ENCODE measurements at regions not wholly inside any gene's neighbourhood (a gene's known extent, or its start where the extent isn't known, plus 50 kb on each side); places are given as distances from the start of the nearest gene placed in this dataset.
"Not testable (repeated sequence)": the region's sequence is repeated elsewhere in the genome, so short reads cannot be mapped to it uniquely, and the experiment has no call there.

DNA sequence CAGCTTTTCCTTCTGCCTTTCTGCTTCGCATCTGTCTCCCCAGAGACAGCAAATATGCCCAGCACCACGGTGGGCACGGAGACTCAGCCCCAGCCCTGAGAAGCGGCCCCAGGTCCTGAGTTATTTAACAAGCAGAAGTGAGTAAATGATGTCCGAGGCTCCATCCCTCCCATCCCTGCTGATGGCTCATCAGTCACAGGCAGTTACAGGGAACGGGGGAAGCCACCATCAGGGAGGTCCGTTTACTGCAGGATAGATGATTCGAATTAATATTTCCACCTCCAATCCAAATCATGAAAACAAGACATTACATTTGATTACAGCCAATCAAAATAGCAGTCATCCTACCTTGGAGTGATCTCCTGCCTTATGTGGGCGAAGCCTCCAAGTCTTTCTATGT, 358.7 kb downstream of the ADGRD1 start:
- not testable (repeated sequence) for H3K9ac ChIP-seq (ENCODE audit: low read depth, low read length); H3K27me3 ChIP-seq (ENCODE audit: control insufficient read depth, insufficient read depth, low read length); H3K27ac ChIP-seq (ENCODE audit: low read depth, low read length); H3K9me3 ChIP-seq (ENCODE audit: control insufficient read depth, insufficient read depth, low read length); H3K36me3 ChIP-seq (ENCODE audit: control insufficient read depth, insufficient read depth, low read length); H3K4me3 ChIP-seq (ENCODE audit: low read depth, low read length)
- H3K4me1 ChIP-seq (ENCODE audit: control insufficient read depth, insufficient read depth, low read length), result peaks cover 16% of the 10 kb centered on the region

DNA sequence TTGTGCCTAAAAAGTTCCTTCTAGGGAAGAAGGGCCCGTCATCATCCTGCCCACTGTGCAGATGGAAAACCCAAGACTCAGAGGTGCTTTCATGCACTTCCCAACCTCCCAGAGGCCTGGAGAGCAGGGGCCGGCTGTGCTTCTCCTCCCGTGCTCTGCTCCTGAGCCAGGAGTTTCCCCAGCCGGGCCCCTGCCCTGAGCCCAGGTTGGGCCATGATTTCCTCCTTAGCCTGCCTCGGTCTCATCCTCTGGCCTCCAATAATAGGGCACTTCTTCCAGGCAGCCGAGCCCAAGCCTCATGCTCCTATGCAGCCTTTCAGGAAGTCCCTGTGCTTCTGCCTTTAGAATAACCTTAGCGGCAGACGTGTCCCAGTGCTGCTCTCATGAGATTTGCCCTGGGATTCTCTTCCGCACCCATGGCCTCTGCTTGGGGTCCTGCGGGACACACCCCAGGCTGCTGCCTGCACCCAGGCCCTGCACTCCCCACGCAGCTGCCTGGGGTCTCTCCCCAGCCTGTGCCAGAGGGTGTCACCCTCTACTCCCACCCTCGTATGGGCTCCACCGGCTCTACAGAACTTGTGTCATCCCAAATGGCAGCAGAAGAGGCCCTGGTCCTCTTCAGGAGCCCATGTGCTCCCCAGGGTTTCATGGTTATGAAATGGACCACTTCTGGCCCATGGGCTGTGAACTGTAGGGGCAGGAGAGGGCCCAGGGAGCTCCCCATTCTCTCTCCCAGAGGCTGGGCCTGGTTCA, 359.3 kb downstream of the ADGRD1 start:
- Histone ChIP-seq H3K4me1 (ENCODE audit: control insufficient read depth, insufficient read depth, low read length) (peaks cover 16% of the 10 kb centered on the region), H3K36me3 (ENCODE audit: control insufficient read depth, insufficient read depth, low read length) (no peaks in the 10 kb centered on the region), H3K4me3 (ENCODE audit: low read depth, low read length) (no peak overlapping the region), H3K27ac (ENCODE audit: low read depth, low read length) (no peak overlapping the region), H3K9me3 (ENCODE audit: control insufficient read depth, insufficient read depth, low read length) (peaks cover 3% of the 10 kb centered on the region), H3K9ac (ENCODE audit: low read depth, low read length) (no peak overlapping the region), H3K27me3 (ENCODE audit: control insufficient read depth, insufficient read depth, low read length) (no peaks in the 10 kb centered on the region)

DNA sequence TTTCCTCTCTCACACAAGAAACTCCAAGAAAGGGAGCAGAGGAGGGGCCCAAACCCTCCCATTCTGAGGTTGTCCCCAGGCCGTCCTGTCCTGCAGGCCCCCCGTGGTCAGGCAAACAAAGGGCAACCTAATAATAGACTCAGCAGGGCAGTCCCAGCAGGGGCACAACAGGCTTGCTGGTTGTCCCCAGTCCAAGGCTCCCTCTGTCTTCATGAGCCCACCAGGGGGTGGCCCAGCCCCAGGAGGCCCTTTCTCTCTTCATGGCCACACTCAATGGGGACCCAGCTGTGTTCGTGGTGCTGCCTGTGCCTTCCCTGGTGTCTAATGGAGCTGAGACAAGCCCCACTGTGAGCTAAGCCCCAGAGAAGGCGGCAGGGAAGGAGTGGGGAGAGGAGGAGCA, 359.9 kb downstream of the ADGRD1 start:
- Histone ChIP-seq H3K4me3 (ENCODE audit: low read depth, low read length) (no peak overlapping the region), H3K9me3 (ENCODE audit: control insufficient read depth, insufficient read depth, low read length) (peaks cover 7% of the 10 kb centered on the region), H3K27me3 (ENCODE audit: control insufficient read depth, insufficient read depth, low read length) (no peaks in the 10 kb centered on the region), H3K36me3 (ENCODE audit: control insufficient read depth, insufficient read depth, low read length) (no peaks in the 10 kb centered on the region), H3K27ac (ENCODE audit: low read depth, low read length) (no peak overlapping the region), H3K9ac (ENCODE audit: low read depth, low read length) (no peak overlapping the region), H3K4me1 (ENCODE audit: control insufficient read depth, insufficient read depth, low read length) (peaks cover 16% of the 10 kb centered on the region)

DNA sequence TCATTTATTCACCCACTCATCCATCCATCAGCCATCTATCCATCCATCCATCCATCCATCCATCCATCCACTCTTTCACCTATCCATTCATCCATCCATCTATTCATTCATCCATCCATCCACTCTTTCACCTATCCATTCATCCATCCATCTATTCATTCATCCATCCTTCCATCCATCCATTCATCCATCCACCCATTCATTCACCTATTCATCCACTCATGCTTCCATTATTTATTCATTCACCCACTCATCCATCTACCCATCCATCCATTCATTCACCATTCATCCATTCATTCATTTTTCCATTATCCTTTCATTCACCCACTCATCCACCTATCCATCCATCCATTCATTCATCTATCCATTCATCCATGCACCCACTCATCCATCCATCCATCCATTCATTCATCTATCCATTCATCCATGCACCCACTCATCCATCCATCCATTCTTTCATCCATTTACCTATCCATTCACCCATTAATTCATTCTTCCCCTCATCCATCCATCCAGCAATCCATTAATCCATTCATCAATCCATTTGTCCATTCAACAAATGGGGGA, 360.9 kb downstream of the ADGRD1 start:
- Histone ChIP-seq H3K9ac (ENCODE audit: low read depth, low read length) (no peak overlapping the region), H3K9me3 (ENCODE audit: control insufficient read depth, insufficient read depth, low read length) (peaks cover 12% of the 10 kb centered on the region), H3K27ac (ENCODE audit: low read depth, low read length) (no peak overlapping the region), H3K36me3 (ENCODE audit: control insufficient read depth, insufficient read depth, low read length) (no peaks in the 10 kb centered on the region), H3K27me3 (ENCODE audit: control insufficient read depth, insufficient read depth, low read length) (no peaks in the 10 kb centered on the region), H3K4me1 (ENCODE audit: control insufficient read depth, insufficient read depth, low read length) (peaks cover 16% of the 10 kb centered on the region), H3K4me3 (ENCODE audit: low read depth, low read length) (no peak overlapping the region)

DNA sequence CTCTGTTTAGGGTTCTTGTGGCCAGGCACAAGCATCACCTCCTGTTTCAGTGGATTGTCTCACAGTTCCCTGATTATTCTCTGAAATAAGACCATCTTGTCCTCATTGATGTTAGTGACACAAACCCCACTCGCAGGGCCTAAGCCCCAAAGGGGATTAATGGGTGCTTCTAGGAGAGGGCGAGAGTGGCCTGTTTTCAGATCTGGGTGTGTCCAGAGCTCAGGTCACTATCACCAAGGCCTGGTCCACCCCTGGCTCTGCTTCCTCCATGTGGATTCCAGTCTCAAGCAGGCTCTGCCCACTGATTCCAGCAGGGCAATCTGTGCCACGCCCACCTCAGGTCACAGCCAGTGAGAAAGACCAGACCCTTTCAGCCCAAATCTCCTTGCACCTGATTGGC, 361.9 kb downstream of the ADGRD1 start:
- Histone ChIP-seq H3K27ac (ENCODE audit: low read depth, low read length) (no peak overlapping the region), H3K4me1 (ENCODE audit: control insufficient read depth, insufficient read depth, low read length) (peaks cover 16% of the 10 kb centered on the region), H3K4me3 (ENCODE audit: low read depth, low read length) (no peak overlapping the region), H3K9me3 (ENCODE audit: control insufficient read depth, insufficient read depth, low read length) (peaks cover 21% of the 10 kb centered on the region), H3K36me3 (ENCODE audit: control insufficient read depth, insufficient read depth, low read length) (no peaks in the 10 kb centered on the region), H3K9ac (ENCODE audit: low read depth, low read length) (no peak overlapping the region), H3K27me3 (ENCODE audit: control insufficient read depth, insufficient read depth, low read length) (no peaks in the 10 kb centered on the region)

DNA sequence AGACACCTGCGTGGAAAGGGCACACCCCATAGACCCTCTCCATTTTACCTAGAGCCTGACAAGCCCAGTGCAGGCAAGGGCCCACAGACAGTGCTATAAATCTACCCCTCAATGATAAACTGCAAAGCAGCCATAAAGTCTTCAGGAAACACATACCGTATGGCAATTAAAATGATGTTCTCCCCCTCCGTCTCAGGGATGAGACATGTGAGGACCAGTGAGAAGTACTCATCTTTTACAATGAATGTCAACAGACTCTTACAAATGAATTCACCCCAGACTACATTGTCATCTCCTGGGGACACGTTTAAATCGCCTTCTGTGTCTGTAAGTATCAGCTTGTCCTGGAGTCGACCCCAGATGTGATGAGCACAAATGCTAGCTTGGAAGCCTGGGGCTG, 362.7 kb downstream of the ADGRD1 start:
- Histone ChIP-seq H3K9me3 (ENCODE audit: control insufficient read depth, insufficient read depth, low read length) (peaks cover 29% of the 10 kb centered on the region), H3K4me1 (ENCODE audit: control insufficient read depth, insufficient read depth, low read length) (peaks cover 14% of the 10 kb centered on the region), H3K27me3 (ENCODE audit: control insufficient read depth, insufficient read depth, low read length) (no peaks in the 10 kb centered on the region), H3K36me3 (ENCODE audit: control insufficient read depth, insufficient read depth, low read length) (no peaks in the 10 kb centered on the region), H3K9ac (ENCODE audit: low read depth, low read length) (no peak overlapping the region), H3K4me3 (ENCODE audit: low read depth, low read length) (no peak overlapping the region), H3K27ac (ENCODE audit: low read depth, low read length) (no peak overlapping the region)

DNA sequence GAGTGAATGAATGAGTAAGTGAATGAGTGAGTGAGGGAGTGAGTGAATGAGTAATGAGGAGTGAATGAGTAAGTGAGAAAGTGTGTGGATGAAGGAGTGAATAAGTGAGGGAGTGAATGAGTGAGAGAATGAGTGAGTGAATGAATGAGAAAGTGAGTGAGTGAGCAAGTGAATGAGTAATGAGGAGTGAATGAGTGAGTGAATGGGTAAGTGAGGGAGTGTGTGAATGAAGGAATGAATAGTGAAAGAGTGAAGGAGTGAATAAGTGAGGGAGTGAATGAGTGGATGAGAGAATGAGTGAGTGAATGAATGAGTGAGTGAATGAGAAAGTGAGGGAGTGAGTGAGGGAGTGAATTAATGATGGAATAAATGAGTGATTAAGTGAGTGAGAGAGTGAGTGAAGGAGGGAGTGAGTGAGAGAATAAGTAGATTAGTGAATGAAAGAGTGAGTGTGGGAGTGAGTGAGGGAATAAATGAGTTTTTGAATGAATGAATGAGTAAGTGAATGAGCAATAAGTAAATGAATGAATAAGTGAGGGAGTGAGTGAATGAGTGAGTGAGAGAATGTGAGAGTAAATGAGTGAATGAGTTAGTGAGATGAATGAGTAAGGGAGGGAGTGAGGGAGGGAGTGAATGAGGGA, 364.5 kb downstream of the ADGRD1 start:
- no peaks in the 10 kb centered on the region for H3K36me3 ChIP-seq (ENCODE audit: control insufficient read depth, insufficient read depth, low read length)
- no peak overlapping the region for H3K27ac ChIP-seq (ENCODE audit: low read depth, low read length)
- H3K9me3 ChIP-seq (ENCODE audit: control insufficient read depth, insufficient read depth, low read length), result peaks cover 46% of the 10 kb centered on the region
- peaks cover 7% of the 10 kb centered on the region; the same call in 1 of the 2 replicates for H3K4me1 ChIP-seq (ENCODE audit: control insufficient read depth, insufficient read depth, low read length)
- H3K9ac ChIP-seq (ENCODE audit: low read depth, low read length), result no peak overlapping the region
- H3K4me3 ChIP-seq (ENCODE audit: low read depth, low read length), result no peak overlapping the region
- H3K27me3 ChIP-seq (ENCODE audit: control insufficient read depth, insufficient read depth, low read length), result no peaks in the 10 kb centered on the region

DNA sequence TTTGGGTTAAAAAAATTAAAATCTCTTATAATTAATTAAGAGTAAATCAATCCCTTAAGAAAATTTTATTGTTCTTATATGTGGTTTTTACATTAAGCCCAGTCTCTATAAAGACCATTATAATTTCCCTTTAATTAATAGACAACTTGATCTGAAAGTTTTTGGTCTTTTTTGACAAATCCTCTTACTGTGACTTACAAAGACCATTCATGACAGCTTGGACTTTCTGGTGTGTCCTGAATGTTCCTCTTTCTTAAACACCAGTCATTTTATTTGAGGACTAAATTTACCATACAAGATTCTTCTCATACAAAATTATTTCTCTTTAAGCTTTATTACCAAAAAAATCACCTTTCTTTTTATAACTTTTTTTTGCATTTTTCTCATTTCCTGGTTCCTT, 368.3 kb downstream of the ADGRD1 start:
- no peaks in the 10 kb centered on the region for H3K4me1 ChIP-seq (ENCODE audit: control insufficient read depth, insufficient read depth, low read length)
- no peak overlapping the region for H3K9ac ChIP-seq (ENCODE audit: low read depth, low read length)
- H3K4me3 ChIP-seq (ENCODE audit: low read depth, low read length), result no peak overlapping the region
- H3K36me3 ChIP-seq (ENCODE audit: control insufficient read depth, insufficient read depth, low read length), result no peaks in the 10 kb centered on the region
- H3K27ac ChIP-seq (ENCODE audit: low read depth, low read length), result no peak overlapping the region
- peaks cover 49% of the 10 kb centered on the region for H3K9me3 ChIP-seq (ENCODE audit: control insufficient read depth, insufficient read depth, low read length)
- no peaks in the 10 kb centered on the region for H3K27me3 ChIP-seq (ENCODE audit: control insufficient read depth, insufficient read depth, low read length)

DNA sequence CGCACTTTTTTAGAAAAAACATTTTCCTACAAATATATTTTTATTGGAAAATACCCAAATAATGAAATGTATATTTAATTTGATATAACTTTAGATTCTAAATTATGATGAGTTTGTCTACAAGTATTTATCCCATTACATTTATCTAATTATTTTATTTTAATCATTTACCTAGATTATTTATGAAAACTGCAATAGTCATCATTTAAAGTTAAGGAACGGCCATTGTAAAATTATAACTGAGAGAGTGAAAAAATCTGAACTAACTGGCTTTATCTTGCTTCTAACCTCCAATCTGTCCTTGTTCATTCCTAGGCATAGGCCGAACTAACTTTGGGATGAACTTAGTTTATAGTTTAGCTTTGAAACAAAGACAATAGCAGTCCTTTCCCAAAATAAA, 368.8 kb downstream of the ADGRD1 start:
- not testable (repeated sequence) for H3K36me3 ChIP-seq (ENCODE audit: control insufficient read depth, insufficient read depth, low read length); H3K4me3 ChIP-seq (ENCODE audit: low read depth, low read length); H3K27ac ChIP-seq (ENCODE audit: low read depth, low read length); H3K27me3 ChIP-seq (ENCODE audit: control insufficient read depth, insufficient read depth, low read length); H3K4me1 ChIP-seq (ENCODE audit: control insufficient read depth, insufficient read depth, low read length); H3K9ac ChIP-seq (ENCODE audit: low read depth, low read length)
- H3K9me3 ChIP-seq (ENCODE audit: control insufficient read depth, insufficient read depth, low read length), result peaks cover 49% of the 10 kb centered on the region

DNA sequence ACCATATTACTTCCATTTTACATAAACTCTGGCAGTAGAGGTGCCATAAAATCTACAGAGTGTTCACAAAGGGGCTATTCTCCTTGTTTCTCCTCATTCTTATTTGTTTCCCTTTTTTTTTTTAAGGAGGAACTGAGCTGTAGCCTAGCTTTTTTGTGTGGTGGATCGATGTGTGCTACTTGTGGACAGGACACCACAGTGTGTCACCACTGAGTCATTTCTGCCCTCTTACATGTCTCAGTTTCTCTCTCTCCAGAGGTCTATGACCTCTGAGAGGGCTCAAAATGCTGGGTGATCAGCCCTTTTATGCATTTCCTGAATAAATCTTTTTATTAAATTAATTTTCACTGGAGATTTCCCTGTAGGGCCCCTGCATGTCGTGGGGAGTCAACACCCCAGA, 370.2 kb downstream of the ADGRD1 start:
- Histone ChIP-seq H3K9me3 (ENCODE audit: control insufficient read depth, insufficient read depth, low read length) (peaks cover 43% of the 10 kb centered on the region), H3K4me3 (ENCODE audit: low read depth, low read length) (no peak overlapping the region), H3K4me1 (ENCODE audit: control insufficient read depth, insufficient read depth, low read length) (no peaks in the 10 kb centered on the region), H3K36me3 (ENCODE audit: control insufficient read depth, insufficient read depth, low read length) (no peaks in the 10 kb centered on the region), H3K27ac (ENCODE audit: low read depth, low read length) (no peak overlapping the region), H3K27me3 (ENCODE audit: control insufficient read depth, insufficient read depth, low read length) (no peaks in the 10 kb centered on the region), H3K9ac (ENCODE audit: low read depth, low read length) (no peak overlapping the region)

Data from HUES48 (cell line).